ENCODE measurements at regions not wholly inside any gene's neighbourhood (a gene's known extent, or its start where the extent isn't known, plus 50 kb on each side); places are given as distances from the start of the nearest gene placed in this dataset.

DNA sequence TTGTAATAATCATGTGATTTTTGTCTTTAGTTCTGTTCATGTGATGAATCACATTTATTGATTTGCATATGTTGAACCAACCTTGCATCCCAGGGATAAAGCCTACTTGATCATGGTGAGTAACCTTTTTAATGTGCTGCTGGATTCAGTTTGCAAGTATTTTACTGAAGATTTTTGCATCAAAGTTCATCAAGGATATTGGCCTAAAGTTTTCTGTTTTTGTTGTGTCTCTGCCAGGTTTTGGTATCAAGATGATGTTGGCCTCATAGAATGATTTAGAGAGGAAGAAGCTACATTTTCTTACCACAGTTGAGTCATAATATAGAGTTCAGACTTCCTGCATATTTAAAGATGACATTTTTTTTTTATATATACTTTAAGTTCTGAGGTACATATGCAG lies 455.9 kb downstream of the PLPP3 start:
- TF ChIP-seq TCF12 (IDR thresholded peaks at IDR 0.05; ENCODE audit: low read depth) (no peak), EGR1 (IDR thresholded peaks at IDR 0.05) (no peak), FOXM1 (IDR thresholded peaks at IDR 0.05; ENCODE audit: borderline replicate concordance, low read depth) (no peak), ZBTB7A (IDR thresholded peaks at IDR 0.05; ENCODE audit: low read depth) (no peak), CEBPB (IDR thresholded peaks at IDR 0.05) (no peak), RAD21 (IDR thresholded peaks at IDR 0.05; ENCODE audit: low read depth) (no peak), YY1 (IDR thresholded peaks at IDR 0.05; ENCODE audit: low read depth) (no peak), NFIC (IDR thresholded peaks at IDR 0.05) (no peak), CREB1 (IDR thresholded peaks at IDR 0.05; ENCODE audit: low read depth) (no peak), EP300 (IDR thresholded peaks at IDR 0.05; ENCODE audit: borderline replicate concordance) (no peak), TEAD4 (IDR thresholded peaks at IDR 0.05) (no peak), USF1 (IDR thresholded peaks at IDR 0.05) (no peak), TAF1 (IDR thresholded peaks at IDR 0.05; ENCODE audit: low read depth) (no peak)
- TF ChIP-seq, protein P1, sequence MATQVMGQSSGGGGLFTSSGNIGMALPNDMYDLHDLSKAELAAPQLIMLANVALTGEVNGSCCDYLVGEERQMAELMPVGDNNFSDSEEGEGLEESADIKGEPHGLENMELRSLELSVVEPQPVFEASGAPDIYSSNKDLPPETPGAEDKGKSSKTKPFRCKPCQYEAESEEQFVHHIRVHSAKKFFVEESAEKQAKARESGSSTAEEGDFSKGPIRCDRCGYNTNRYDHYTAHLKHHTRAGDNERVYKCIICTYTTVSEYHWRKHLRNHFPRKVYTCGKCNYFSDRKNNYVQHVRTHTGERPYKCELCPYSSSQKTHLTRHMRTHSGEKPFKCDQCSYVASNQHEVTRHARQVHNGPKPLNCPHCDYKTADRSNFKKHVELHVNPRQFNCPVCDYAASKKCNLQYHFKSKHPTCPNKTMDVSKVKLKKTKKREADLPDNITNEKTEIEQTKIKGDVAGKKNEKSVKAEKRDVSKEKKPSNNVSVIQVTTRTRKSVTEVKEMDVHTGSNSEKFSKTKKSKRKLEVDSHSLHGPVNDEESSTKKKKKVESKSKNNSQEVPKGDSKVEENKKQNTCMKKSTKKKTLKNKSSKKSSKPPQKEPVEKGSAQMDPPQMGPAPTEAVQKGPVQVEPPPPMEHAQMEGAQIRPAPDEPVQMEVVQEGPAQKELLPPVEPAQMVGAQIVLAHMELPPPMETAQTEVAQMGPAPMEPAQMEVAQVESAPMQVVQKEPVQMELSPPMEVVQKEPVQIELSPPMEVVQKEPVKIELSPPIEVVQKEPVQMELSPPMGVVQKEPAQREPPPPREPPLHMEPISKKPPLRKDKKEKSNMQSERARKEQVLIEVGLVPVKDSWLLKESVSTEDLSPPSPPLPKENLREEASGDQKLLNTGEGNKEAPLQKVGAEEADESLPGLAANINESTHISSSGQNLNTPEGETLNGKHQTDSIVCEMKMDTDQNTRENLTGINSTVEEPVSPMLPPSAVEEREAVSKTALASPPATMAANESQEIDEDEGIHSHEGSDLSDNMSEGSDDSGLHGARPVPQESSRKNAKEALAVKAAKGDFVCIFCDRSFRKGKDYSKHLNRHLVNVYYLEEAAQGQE (IDR thresholded peaks at IDR 0.05; ENCODE audit: low read depth) = no peak
- TF ChIP-seq, protein P2, sequence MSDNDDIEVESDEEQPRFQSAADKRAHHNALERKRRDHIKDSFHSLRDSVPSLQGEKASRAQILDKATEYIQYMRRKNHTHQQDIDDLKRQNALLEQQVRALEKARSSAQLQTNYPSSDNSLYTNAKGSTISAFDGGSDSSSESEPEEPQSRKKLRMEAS (IDR thresholded peaks at IDR 0.05) = no peak

GRCh38 chr1:56120021-56120420 lies 459.3 kb downstream of the PLPP3 start:
- TF ChIP-seq TAF1 (IDR thresholded peaks at IDR 0.05; ENCODE audit: low read depth) = no peak
- TF ChIP-seq EP300 (IDR thresholded peaks at IDR 0.05; ENCODE audit: borderline replicate concordance) = no peak
- no peak for TF ChIP-seq TCF12 (IDR thresholded peaks at IDR 0.05; ENCODE audit: low read depth)

GRCh38 chr1:56115701-56116100 lies 463.7 kb downstream of the PLPP3 start:
- no peak for TF ChIP-seq TEAD4 (IDR thresholded peaks at IDR 0.05)
- no peak for TF ChIP-seq TCF12 (IDR thresholded peaks at IDR 0.05; ENCODE audit: low read depth)
- TF ChIP-seq EGR1 (IDR thresholded peaks at IDR 0.05) = no peak
- no peak for TF ChIP-seq TAF1 (IDR thresholded peaks at IDR 0.05; ENCODE audit: low read depth)

DNA sequence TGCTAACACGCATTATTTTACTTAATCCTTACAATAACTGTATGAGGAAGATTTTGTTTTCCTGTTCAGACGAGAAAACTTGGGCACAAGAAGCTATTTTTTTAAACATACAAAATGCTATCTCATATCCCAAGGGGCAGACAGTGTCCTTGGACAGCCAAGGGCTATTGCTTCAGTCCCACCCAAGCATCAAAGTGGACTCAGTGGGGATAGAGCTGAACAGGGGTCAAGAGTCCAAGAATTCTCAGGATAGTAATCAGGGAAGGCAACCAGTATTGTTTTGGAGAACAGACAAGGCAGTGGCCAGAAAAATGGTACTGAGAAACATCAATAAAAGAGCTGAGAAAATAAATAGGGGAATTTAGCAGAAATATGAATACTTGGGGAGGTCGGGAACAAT lies 465.7 kb downstream of the PLPP3 start:
- TF ChIP-seq TAF1 (IDR thresholded peaks at IDR 0.05; ENCODE audit: low read depth) (no peak), TCF12 (IDR thresholded peaks at IDR 0.05; ENCODE audit: low read depth) (no peak), YY1 (IDR thresholded peaks at IDR 0.05; ENCODE audit: low read depth) (no peak), RAD21 (IDR thresholded peaks at IDR 0.05; ENCODE audit: low read depth) (no peak), ZBTB7A (IDR thresholded peaks at IDR 0.05; ENCODE audit: low read depth) (no peak), CEBPB (IDR thresholded peaks at IDR 0.05) (no peak)
- TF ChIP-seq, protein P2 (IDR thresholded peaks at IDR 0.05) = no peak

GRCh38 chr1:56107275-56107638 lies 472.1 kb downstream of the PLPP3 start:
- TF ChIP-seq TEAD4 (IDR thresholded peaks at IDR 0.05) = no peak
- TF ChIP-seq YY1 (IDR thresholded peaks at IDR 0.05; ENCODE audit: low read depth) = no peak
- TF ChIP-seq TAF1 (IDR thresholded peaks at IDR 0.05; ENCODE audit: low read depth) = no peak
- no peak for TF ChIP-seq USF1 (IDR thresholded peaks at IDR 0.05)
- no peak for TF ChIP-seq CREB1 (IDR thresholded peaks at IDR 0.05; ENCODE audit: low read depth)

DNA sequence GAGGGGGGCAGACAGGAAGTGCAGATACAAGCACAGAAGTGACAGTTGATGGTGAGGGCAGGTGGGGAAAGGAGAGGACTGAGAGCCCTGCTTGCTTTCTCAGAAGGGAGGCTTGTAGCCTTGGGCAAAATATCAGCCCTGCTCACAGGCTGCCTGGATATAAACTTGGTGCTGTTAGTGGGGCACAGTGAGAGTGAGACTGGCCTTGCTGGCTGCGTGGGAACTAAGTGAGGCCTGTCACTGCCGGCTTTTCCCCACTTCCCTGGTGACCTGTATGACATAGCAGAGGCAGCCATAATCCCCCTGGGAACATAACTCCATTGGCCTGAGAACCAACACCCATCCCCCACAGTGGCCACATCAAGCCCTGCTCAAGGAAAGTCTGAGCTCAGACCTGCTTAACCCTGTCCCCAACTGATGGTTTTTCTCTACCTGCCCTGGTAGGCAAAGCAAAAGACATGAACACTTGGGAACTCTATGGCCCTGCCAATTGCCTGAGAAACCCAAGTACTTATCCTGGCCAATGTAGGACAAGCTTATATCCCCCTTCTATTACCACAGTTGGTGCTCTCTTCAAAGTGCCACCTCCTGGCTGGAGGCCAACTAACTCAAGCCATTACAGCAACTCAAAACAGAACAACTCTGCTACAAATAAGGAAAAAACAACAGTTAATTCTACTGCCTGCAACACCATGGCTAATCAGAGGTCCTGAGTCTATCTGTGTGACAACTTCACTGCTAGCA lies 472.7 kb downstream of the PLPP3 start:
- TF ChIP-seq CEBPB (IDR thresholded peaks at IDR 0.05) = no peak
- TF ChIP-seq, protein P1 (IDR thresholded peaks at IDR 0.05; ENCODE audit: low read depth) = no peak
- TF ChIP-seq TAF1 (IDR thresholded peaks at IDR 0.05; ENCODE audit: low read depth) = no peak
- TF ChIP-seq EP300 (IDR thresholded peaks at IDR 0.05; ENCODE audit: borderline replicate concordance) = no peak
- TF ChIP-seq USF1 (IDR thresholded peaks at IDR 0.05) = no peak
- TF ChIP-seq ZBTB7A (IDR thresholded peaks at IDR 0.05; ENCODE audit: low read depth) = no peak
- TF ChIP-seq FOXM1 (IDR thresholded peaks at IDR 0.05; ENCODE audit: borderline replicate concordance, low read depth) = no peak
- TF ChIP-seq NFIC (IDR thresholded peaks at IDR 0.05) = no peak
- no peak for TF ChIP-seq EGR1 (IDR thresholded peaks at IDR 0.05)
- TF ChIP-seq YY1 (IDR thresholded peaks at IDR 0.05; ENCODE audit: low read depth) = no peak
- no peak for TF ChIP-seq RAD21 (IDR thresholded peaks at IDR 0.05; ENCODE audit: low read depth)
- TF ChIP-seq TEAD4 (IDR thresholded peaks at IDR 0.05) = no peak
- TF ChIP-seq TCF12 (IDR thresholded peaks at IDR 0.05; ENCODE audit: low read depth) = no peak
